ENCODE measurements at regions not wholly inside any gene's neighbourhood (a gene's known extent, or its start where the extent isn't known, plus 50 kb on each side); places are given as distances from the start of the nearest gene placed in this dataset.

GRCh38 chr6:22007469-22007868 is 289.4 kb downstream of the PRL start:
- no peak for DNase-seq

- no peak for DNase-seq
Measured at GRCh38 chr6:22008248-22008836, 288.5 kb downstream of the PRL start.

DNA sequence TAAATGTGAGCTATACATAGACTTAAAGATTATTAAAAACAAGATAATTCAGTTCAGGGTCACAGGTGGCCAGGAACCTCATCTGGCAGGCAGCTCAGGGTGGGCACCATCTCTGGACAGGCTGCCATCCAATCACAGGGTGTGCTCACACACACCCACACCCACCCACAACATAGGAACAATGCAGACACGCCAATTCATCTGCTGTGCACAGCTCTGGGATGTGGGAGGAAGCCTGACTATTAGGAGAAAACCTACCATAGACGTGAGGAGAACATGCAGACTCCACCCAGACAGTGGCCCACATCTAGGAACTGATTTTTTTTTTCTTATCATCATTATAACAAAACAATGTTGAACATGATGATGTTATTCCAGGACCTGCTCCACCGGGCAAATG is 286.7 kb downstream of the PRL start:
- no peak for DNase-seq

GRCh38 chr6:22015216-22015615 is 281.6 kb downstream of the PRL start:
- no peak for DNase-seq

GRCh38 chr6:22015944-22016343 is 280.9 kb downstream of the PRL start:
- no peak for DNase-seq

DNA sequence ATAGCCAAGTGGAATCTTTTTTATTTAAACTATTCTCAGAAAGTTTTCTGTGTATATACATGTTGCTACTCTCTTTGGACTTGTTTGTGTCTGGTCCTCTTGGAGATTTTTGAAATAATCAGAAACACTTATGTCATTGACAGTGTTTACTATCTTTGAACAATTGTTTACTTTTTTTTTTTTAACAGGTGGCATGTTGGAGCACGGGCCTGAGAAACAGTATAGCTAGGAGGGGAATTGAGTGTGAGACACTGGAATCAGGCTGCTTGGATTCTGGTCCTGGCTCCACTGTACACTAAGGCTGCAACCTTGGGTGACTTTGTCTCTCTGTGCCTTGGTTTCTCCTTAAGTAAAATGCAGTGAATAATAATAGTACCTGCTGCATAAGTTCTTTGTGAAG is 279.6 kb downstream of the PRL start:
- no peak for DNase-seq

GRCh38 chr6:22017766-22018165 is 279.1 kb downstream of the PRL start:
- DNase-seq: no peak

- DNase-seq: no peak
Measured at GRCh38 chr6:22019857-22020256, 277.0 kb downstream of the PRL start.

DNA sequence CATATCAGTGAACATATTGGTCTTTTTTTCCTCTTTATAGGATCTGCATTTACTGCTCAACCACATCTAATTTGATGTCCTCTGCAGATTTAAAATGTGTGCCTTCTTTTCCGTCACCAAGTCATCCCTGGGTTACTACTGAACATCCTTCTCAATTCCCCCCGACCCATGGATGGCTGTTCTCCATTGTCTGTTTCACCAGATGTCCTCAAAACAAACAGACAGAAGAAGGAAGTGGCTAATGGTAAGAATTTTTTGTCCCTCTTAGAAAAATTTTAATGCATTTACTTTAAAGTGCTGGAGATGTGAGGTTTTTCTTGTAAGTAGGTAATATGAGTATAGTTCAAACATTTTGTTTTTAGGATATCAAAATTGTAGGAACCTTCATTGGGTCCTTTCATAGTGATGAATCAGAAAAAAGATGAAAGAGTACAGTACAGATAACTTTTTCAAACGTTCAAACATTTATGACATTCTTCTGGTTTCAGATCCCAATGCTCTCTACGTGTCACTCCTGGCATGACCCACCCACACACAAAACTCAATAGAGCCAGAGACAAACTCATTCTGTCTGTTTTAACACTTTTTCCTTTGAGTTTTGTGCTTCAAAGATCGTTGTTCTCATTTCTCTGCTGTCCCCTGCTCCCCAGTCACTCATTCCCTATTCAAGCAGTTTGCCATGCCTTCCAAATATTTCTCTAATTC is 276.4 kb downstream of the PRL start:
- no peak for DNase-seq

- no peak for DNase-seq
Measured at GRCh38 chr6:22021966-22022365, 274.9 kb downstream of the PRL start.

DNA sequence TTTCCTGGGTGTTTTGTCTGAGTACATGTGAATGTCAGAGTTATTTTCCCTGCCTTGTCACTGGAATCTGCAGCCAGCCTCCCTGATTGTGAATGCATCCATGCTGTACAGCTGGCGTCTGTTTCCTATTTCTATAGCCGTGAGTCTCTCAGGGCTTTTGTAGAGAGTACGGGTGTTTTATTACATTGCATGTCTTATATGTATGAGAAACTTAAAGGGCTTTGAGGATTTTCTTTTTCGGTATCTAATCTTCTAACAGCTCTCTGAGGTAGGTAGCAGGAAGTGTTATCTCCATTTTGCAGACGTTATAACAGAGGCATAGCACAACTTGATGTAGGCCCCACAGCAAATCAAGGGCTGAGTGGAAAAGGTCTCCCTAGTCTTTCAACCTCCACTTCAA is 272.9 kb downstream of the PRL start:
- no peak for DNase-seq

DNA sequence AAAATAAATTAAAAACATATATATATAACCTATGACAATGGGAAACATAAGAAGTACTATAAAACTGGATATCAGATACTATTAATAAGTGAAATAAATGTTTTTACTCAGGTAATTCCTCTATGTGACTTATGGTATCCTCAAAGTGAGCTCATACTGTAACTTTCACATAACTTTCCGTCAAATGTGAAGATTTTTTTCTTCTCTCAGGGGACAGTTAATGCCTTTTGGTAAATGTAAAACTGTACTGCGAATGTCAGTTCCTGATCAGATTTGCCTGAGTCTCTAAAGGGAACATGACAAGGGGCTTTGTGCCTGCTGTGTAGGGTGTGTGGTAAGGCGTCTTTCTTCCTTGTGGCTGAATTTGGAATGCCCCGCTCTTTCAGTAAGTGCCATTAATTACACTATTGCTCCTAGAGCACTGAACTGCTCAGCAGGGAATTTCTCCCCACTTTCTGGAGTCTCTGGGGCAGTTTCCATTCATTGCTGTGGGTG is 271.8 kb downstream of the PRL start:
- DNase-seq: no peak

- DNase-seq: no peak
Measured at GRCh38 chr6:22025468-22026163, 271.2 kb downstream of the PRL start.

- no peak for DNase-seq
Measured at GRCh38 chr6:22026164-22026678, 270.6 kb downstream of the PRL start.

DNA sequence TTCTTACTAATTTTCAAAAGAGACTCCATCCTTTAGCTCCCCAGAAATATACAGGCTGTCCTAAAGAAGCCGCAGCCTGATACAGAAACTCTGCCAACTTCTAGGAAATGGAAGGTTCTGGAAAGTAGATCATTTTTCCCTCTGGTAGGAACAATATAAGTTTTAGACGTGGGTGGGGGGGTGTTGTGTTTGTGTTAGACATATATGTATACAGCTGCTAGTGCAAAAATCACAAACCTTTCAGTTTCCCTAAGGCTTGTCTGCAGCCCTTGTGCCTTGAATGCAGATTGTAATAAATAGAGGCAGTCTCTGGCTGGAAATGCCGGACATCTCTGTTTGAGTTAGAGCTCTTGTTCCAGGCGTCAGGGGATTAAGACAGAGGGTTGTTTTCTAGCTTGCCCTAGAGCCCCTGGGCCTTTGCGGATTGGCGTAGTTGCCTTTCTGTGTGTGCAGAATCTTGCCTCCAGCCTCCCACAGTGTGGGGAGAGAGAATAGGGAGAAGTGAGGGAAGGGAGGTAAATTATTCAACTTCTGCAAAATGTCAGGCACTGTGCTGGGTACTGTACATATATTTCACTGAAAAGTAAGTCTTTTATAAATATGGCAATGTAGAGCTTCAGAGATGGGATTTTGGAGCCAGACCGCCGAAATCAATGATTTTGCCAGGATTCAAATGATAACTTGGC is 269.7 kb downstream of the PRL start:
- DNase-seq: no peak

DNA sequence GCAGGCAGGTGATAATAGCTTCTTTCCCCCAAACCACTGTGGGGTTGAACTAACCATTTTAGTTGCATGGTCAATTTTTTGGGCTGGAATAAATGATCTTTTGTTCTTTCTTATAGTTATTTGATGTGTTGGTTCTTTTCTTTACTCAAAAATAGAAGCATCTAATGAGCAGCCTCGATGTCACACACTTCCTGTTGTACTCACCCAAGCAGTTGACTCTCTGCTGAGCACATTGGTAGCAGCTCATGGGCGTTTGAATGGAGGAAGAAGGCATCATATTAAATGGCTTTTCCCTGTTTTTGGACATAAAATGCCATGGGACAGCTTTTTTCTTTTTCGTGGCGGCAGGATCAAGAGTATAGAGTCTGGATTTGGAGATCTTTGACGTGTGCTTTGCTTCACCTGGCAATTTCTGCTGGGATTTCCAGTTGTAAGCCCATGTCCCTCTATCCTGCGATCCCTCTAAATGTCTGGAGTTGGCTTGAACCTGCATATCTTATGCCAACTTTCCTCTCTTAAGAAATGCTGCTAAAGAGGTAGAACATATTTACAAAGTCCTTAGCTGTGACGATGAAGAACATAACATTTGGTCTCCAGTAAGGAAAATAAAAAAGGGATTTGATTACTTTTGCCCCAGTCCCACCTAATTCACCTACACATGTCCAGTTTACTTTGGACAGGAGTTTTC is 268.3 kb downstream of the PRL start:
- no peak for DNase-seq

DNA sequence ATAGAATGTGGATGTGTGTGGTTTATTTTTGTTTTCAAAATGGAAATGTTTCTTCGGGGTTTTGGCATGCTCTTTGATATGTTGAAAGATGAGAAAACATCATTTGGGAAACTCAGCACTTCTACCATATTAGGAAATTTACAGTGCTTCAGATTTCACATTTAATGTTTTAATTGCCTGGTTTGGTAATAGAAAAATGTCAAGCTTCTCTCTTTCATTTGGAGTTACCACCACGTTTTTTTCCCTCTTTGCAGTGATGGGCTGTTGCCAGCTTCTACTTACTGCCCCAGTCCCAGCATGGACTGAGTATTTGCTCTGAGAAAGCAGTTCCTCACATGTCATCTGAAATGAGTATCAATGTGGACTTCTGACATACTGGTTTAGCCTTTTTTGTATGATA is 267.7 kb downstream of the PRL start:
- DNase-seq: no peak

DNA sequence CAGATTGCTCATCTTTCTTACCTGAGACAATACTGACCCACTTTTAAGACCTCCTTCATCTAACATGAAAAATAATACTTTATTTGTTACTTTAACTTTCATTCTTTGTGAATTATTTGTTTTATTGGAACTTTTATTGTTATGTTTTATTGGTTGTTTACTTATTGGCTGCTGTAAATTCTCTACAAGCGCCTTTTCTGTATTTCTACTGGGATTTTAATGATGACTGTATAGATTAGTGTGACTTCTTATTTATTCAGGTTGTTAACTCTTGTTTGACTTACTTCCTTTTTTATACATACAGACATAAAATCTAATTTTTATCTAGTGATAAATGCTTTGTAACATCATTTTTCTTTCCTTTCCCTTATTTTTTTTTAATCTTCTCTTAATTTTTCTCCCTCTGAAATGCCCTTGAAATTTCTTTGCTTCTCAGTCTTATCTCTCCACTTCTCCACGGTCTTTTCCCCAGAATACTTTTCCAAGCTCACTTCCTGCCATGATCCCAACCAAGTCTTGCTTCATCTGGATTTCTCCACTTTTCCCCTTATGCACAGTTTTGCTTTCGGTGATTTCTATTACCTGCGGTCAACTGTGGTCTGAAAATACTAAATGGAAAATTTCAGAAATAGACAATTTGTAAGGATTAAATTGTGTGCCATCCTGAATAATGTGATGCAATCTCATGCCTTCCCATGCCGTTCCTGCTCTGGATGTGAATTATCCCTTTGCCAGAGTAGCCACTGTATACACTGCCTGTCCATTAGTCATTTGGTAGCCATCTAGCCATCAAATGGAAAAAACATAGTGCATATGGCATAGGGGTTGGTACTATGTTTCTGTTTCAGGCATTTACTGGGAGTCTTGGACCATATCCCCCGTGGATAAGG is 265.9 kb downstream of the PRL start:
- DNase-seq: no peak

GRCh38 chr6:22035690-22036089 is 261.1 kb downstream of the PRL start:
- no peak for DNase-seq

- no peak for DNase-seq
Measured at GRCh38 chr6:22036275-22036674, 260.6 kb downstream of the PRL start.

GRCh38 chr6:22036699-22037098 is 260.1 kb downstream of the PRL start:
- no peak for DNase-seq
